CD4-positive, alpha-beta T cell treated with Interleukin-15 for 4 hours (primary cell): ENCODE measurements at regions not wholly inside any gene's neighbourhood (a gene's known extent, or its start where the extent isn't known, plus 50 kb on each side); places are given as distances from the start of the nearest gene placed in this dataset.
"Not testable (repeated sequence)": the region's sequence is repeated elsewhere in the genome, so short reads cannot be mapped to it uniquely, and the experiment has no call there.

Experiments
- DNase-seq: peaks from one replicate; pipeline ENCODE4 v3.0.0-alpha.2; 2020; ENCODE audit warnings: low spot score

DNA sequence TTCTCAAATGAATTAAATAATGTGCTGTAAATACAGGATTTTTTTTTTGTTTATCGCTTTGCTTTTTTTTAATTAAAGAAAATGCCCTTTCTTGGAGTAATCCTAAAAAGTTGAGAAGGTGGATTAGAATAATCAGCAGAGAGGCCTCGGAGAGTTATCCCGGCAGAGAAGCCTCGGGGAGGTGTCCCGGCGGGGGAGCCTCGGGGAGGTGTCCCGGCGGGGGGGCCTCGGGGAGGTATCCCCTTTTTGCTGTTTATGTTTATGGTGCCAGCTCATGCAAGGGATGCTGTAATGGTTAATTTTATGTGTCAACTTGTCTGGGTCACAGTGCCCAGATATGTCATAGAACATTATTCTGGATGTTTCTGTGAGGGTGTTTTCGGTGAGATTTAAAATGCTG, 263.0 kb upstream of the TRIB2 start:
- no peak for DNase-seq

DNA sequence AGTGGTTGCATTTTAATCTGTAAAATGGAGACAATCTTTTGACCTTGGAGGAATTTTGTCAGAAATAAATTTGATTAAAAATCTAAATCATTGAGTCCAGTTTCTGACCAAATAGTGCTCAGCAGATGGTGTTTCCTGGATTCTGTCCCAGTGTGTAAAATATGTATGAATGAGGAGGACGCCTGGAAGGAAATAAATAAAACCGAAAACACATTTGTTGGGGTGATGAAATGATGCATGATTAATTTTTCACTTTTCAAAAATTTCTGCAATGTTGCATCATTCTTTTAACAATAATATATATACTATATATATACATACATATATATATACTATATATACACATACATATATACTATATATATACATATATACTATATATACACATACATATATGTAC, 261.1 kb upstream of the TRIB2 start:
- no peak for DNase-seq

DNA sequence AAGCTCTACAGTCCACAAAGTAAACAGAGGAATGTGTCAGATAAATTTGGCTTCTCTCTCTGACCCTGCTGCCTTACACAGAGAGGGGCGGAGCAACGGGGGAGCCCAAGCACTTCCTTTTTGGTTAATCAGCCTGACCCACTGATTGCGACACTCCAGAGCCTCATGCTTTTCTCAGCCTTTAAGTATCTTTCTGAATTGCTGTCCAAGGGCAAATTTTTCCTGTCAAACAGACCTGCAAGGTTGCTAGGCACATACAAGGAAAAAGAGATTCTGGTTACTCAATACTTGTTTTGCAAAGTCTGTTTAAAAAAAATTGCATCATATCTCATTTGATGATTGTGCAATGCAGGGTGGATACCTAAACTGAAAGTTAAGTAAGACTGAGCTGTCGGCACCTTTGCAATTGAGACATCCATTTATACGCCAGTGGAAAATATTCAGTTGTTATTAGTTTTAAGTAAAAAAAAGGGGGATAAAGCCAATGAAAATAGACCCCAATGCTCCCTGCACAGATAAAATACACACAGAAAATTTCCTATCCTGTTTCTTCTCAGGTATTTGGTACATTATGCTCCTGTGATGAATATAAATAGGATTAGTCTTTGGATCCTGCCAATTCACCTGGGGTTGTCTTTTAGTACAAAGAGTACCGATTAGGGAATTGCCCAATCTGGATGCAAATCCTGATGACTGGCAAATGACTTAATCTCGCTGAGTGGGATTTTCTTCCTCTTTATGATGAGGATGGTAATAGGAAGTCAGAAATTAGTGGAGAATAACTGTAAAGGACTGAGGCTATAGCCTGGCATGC, 260.2 kb upstream of the TRIB2 start:
- peak; percentile 57 for DNase-seq

DNA sequence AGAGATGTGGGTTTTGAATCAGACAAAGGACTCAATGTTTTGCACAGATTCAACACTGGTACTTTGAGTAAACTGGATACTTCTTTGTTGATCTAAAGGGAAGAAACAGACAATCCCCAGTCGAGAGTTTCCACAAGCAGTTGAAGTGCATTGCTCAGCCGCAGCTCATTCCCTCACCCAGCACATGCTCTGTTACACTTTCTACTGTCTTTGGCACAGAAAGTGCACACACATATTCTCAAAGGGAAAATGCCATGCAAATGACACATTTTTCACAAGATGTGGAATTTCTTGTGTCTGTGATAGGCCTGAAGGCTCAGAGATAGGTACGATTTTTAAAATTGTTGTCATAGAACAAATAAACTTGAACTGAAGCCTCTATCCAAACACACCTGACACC, 258.9 kb upstream of the TRIB2 start:
- no peak for DNase-seq

DNA sequence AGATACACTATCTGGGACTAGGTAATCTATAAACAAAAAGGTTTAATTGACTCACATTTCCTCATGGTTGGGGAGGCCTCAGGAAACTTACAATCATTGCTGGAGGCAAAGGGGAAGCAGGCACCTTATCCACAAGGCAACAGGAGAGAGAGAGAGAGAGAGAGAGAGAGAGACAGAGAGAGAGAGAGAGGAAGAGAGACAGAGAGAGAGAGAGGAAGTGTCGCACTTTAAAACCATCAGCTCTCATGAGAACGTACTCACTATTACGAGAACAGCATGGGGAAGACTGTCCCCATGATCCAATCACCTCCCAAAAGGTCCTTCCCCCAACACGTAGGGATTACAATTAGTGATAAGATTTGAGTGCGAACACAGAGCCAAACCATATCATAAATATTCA, 253.5 kb upstream of the TRIB2 start:
- DNase-seq = no peak

DNA sequence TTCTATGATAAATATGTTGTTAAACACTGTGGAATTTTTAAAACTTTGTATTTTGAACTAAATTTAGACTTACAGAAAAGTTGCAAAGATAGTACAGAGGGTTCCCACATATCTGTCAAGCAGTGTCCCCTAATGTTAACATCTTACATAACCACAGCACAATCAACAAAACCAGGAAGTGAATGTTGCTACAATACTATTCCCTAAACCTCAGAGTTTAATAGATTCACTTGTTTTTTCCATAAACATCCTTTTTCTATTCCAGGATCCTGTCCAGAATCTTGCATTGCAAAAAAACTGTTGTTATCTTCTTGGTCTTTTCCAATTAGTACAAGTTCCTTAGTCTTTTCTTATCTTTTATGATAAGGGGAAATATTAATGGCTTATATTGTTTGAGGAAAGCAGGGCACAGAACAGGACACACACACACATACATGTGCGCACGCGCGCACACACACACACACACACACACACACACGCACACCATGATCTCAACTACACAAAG, 251.1 kb upstream of the TRIB2 start:
- no peak for DNase-seq

DNA sequence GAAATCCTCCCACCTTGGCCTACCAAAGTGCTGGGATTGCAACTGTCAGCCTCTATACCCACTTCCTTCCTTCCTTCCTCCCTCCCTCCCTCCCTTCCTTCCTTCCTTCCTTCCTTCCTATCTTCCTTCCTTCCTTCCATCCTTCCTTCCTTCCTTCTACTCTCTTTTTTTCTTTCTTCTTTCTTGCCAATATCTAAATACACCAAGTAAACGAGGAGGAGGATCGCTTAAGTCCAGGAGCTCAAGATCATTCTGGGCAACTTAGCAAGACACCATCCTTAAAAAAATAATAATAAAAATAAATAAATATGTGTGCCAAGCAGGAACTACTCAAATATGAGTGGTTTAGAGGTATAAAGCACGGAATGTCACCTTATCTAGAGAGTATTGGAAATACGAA, 249.4 kb upstream of the TRIB2 start:
- DNase-seq = no peak

DNA sequence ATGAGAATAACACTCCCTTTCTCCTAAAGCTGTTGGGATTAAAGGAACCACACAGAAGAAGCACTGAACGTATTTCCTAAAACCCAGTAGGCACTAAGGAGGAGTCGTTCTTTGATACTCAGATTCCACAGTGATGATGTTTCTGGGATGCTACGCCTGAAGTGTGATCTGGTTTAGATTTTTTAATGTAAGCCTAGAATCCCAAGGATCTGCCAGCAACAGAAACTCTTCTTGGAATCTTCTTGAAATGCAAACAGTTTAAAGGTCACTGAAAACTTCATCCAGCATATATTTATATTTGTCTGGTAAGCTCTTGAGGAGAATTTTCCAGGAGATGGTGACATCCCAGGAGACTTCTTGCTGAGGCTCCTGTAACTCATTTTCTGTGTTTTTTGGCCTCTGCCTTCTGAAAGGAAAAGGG, 247.6 kb upstream of the TRIB2 start:
- DNase-seq = no peak

DNA sequence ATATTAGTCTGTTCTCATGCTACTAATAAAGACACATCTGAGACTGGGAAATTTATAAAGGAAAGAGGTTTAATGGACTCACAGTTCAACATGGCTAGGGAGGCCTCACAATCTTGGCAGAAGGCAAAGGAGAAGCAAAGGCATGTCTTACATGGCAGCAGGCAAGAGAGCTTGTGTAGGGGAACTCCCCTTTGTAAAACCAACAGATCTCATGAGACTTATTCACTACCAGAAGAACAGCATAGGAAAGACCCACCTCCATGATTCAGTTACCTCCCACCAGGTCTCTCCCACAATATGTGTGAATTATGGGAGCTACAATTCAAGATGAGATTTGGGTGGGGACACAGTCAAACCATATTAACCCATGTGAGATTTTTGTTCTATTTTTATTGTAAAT, 244.5 kb upstream of the TRIB2 start:
- not testable (repeated sequence) for DNase-seq

DNA sequence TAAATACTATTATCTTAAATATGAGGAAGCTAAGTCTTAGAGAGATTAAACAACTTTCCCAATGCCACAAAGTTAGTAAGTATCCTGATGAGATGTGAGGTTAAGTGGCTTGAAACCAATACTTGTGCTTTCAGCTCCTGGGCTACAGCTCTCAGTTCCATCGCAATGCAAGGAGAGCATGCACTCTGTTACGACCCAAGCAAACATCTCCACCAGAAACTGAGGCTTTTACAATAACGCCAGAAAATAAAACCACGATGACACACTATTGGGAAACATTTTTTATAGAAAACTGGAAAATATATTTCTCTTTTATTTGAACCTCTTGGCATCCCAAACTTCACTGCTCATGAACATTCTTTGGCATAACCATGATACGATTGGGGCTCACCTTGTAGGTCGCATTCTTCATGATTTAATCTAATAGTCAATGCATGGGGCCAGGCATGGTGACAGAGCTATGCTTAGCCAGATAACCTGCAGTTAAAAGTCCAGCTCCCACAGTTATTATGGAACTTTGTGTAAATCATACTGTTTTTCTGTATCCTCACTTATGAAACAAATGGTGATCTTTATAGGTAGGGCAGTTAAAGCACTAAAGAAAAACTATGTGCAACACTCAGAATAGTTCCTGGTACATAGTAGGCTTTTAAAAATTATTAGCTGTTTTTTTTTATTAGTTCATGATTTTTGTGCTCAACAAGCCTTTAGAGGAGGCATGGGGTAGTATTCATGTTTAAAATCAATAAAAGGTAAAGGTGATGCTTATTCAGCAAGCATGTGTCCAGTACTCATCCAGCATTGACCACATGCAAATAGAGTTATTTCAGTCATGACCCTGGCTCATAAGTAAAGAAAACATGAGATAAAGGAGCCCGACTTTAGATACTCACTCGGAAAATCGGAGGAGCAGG, 238.3 kb upstream of the TRIB2 start:
- DNase-seq = no peak

DNA sequence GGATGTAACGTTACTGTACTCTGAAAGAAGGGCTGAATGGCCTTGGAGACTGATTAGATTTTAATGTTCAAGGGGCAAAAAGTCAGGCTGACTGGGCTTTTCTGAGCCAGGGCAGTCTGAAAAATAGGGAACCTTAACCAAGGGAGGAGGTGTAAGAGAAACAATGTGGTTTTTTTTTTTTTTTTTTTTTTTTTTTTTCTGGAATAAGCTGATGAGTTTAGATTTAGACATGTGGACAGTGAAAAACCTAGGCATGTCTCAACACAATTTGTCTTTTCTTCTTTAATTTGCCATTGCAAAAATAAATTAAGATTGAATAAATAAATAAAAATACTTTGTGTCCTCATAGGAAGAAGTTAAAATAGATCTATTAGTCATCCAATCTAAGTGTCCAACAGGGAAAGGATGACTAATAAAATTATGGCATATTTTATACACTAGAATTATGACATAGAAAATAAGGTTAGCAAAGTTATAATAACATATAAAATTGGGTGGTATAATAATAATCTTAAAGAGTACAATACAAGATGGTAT, 237.6 kb upstream of the TRIB2 start:
- no peak for DNase-seq

DNA sequence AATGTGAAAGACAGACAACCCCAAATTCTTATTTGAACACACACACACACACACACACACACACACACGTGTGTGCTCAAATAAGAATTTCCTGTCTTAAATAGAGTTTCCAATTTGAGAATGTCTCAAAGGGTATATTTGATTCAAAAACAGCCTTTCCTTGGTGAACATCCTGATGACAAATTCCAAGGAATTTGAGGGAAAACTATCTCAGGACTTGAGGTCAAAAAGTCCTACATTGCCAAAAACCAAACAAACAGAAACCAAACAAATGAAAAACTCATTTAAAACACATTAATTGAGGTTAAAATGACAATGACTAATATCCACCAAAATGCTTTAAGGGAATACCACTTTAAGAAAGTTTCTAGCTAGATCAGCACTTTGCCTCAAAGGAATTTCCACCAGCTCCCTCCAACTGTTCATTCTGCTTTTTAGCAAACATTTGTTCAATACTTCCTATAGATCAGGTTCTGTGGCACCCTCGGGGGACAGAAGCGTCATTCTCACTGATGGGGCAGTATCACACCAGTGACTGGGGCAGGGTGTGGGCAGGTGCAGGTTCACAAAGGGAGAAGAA, 232.1 kb upstream of the TRIB2 start:
- DNase-seq = no peak

DNA sequence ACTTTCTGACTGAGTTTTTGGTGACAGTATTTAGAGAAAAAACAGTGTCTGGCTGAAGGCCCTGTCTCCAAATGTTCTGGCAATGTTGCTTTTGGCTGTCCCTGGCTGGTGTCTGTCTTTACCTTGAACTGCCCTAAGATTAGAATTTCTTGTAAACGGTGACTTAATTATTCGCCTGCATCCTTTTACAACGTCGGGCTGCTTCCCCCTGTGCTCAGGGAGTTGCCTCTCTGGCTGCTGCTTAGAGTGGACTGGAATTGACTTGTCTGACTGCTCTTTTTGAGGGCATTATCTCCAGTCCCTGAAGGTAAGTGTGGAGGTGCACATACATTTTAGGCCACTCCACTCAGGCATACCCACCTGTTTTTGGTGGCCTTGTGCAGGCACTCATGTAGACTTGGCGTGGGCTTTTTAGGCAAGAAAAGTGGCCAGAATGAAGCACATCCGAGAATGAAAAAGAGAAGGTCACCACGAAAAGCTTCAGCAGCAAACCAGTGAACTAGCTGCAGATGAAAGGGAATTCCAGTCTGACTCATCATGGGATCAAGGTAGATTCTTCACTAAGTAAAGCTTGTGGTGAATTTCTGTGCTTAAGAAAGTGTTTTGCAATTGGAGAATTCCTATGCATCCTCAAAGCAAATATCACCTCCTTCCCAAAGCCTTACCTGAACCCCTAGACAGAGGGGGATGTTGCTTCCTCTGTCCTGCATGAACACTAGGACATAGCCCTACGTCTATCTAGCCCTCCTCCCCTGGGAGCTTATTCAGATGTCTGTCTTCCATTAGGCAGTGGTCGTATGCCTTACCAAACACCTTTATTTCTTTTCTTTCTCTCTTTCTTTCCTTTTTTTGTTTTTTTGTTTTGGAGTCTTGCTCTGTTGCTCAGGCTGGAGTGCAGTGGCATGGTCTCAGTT, 230.3 kb upstream of the TRIB2 start:
- DNase-seq = no peak

DNA sequence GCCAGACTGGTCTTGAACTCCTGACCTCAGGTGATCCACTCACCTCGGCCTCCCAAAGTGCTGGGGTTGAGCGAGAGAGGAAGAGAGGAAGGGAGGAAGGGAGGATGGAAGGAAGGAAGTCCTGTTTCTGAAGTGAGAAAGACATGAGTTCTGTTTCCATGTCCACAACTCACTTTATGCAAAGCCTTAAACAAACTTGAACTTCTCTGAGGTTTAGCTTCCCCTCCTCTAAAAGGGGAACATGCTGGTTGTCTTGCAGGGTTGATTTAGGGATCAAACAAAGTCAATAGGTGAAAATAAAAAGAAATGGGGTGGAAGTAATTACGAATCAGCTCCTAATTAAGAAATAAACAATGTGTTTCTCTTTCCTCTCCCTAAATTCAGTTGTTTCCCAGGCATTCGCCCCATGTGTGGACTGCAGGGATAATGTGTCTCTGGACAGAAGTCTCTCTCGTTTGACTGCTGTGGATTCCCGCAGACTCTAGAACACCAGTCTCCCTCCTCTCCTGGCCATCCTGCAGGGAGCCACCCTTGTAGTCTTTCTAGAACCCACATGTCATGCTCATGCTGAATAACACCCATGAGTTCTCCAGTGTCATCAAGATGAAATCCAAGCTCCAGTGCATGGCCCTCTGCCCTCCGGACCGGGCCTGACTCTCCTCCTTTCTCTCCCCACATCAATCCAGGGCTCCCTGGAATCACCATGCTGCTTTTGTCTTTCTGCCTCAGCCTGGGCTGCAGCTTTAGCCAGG, 229.3 kb upstream of the TRIB2 start:
- DNase-seq = no peak

DNA sequence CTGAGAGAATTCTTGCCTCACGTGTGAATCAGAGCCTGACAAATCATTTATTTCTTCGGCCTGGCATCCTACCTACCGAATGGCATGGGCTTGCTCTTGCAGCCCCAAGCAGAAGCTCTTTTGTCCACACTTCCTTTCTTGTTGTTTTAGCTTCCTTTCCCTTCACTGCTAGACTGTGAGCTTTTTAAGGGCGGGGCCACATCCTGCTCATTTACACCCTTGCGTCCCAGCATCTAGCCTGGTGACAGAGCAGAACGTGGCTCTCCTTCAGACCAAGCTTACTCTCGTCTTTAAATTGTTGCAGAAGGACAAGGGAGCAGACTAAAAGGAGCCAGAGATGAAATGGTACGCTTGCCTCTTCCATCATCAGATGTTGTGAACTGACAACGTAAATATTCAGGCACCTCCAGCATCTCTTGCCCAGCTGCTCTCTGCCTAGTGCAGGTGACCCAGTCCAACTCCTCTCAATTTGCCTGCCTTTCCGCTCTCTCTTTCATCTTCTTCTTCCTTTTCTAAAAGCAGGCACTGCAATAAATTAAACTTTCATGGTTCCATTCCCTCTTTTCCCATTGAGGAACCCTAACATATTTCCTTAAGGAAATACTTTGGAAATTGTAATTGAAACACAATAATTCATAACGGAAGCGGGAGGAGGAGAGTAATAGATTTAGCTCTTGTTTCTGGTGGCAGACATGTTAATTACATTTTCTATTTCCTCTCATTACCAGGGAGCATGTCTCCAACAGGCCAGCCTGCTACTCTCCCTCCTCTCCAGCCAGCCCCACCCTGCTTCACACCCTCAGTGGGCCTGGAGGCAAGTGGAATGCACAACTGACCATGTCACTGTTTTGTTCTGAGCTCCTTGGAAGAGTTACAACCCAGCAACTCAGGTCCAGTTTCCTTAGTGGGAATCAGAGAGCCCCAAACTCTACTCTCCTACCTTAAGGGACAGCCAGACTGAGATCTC, 228.1 kb upstream of the TRIB2 start:
- DNase-seq = peak; percentile 65

DNA sequence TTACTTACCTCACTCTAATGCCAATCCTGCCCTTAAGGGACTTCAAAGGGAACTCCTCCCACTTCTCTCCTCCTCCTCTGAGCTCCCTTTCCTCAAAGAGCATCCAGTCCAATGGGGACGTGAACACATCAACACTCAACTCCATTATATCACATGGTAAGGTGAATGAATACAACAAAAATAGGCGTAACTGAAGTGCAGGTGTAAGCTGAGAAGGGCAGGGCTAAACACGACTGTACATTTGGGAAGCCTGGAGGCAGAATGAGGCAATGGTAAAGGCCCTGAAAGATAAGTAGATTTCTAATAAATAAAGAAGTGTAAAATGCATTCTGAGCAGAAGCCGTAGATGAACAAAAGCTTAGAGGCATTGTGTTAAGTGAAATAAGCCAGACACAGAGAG, 226.1 kb upstream of the TRIB2 start:
- no peak for DNase-seq

DNA sequence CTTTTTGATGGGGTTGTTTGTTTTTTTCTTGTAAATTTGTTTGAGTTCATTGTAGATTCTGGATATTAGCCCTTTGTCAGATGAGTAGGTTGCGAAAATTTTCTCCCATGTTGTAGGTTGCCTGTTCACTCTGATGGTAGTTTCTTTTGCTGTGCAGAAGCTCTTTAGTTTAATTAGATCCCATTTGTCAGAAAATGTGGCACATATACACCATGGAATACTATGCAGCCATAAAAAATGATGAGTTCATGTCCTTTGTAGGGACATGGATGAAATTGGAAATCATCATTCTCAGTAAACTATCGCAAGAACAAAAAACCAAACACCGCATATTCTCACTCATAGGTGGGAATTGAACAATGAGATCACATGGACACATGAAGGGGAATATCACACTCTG, 224.4 kb upstream of the TRIB2 start:
- not testable (repeated sequence) for DNase-seq

DNA sequence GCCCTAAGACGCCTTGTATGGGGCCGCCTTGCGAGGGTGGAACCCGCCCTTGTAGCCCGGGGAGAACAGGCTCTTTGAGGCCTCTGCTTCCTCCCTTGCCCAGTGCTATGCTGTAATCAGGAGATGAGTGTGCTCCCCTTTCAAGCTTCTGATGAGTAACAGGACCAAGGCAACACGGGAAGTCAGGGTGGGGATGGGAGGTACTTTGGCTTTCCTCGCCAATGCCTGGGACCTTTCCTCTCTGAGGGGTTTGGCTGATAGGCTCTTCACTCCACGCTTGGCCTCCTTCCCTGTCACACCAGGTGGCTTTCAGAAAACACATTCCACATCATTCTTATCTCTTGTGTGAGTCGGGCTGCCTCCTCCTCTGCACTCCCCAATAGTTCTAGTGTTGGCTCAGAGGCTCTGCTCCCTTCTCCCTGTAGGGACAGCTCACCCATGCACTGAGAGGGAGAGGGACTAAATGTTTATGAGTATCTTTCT, 223.7 kb upstream of the TRIB2 start:
- peak; percentile 66 for DNase-seq

DNA sequence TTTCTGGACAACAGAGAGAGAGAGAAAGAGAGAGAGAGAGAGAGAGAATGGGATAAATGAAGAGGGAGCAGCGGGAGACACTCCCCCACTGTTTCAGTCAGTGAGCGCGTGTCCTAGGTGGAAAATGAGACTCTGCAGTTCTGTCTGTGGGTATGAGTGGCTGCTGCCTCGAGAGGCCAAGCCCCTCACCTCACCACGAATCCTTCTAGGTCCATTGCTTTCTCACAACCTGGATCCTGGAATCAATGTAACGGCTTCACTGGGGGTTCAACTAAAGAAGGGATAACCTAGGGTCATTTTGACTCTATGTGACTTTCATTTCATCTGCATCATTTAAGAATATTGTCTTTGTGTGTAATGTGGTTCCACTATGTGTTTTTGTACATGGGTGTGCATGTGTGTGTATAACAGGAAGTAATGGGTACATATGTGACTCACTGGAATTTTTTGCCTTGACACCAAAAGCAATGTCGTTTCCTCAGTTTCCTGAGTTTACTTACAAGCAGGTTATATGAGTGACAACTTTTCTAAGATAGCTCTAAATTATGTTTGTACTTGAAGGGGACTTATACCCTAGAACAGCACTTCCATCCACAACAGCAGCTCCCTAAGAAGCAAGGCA, 221.4 kb upstream of the TRIB2 start:
- peak; percentile 35 for DNase-seq
